Vagina (tissue), 2 donors: ENCODE measurements at regions not wholly inside any gene's neighbourhood (a gene's known extent, or its start where the extent isn't known, plus 50 kb on each side); places are given as distances from the start of the nearest gene placed in this dataset.

ENCODE experiments used
- DNase-seq, 2 donors: peaks; one replicate each; pipeline ENCODE4 v3.0.0-alpha.2; 2017; ENCODE audit errors: extremely low spot score in 2 of 2
- H3K27ac ChIP-seq: fragments of 200-600 bp; sonication (generic); one replicate; pipeline ENCODE4 v1.5.1; 2019
- H3K27me3 ChIP-seq: fragments of 200-600 bp; sonication (generic); one replicate; pipeline ENCODE4 v1.5.1; 2019
- H3K36me3 ChIP-seq, 2 donors: fragments of 200-600 bp; sonication (generic); one replicate each; pipeline ENCODE4 v1.5.1; 2017 to 2019
- H3K4me1 ChIP-seq: fragments of 200-600 bp; sonication (generic); one replicate; pipeline ENCODE4 v1.5.1; 2019
- H3K4me3 ChIP-seq, 2 donors: fragments of 200-600 bp; sonication (generic); 1 replicate in 1 of 2; 2 replicates in 1 of 2; pipeline ENCODE4 v1.5.1; 2016 to 2019
- H3K9me3 ChIP-seq: fragments of 200-600 bp; sonication (generic); one replicate; pipeline ENCODE4 v1.5.1; 2019
- POLR2A ChIP-seq, 2 donors: fragments of 450-650 bp; IDR thresholded peaks; one replicate each; pipeline ENCODE4 v1.6.1; 2017; ENCODE audit warnings: antibody characterized with exemption in 2 of 2, mild to moderate bottlenecking in 2 of 2, moderate library complexity in 2 of 2
- POLR2AphosphoS5 ChIP-seq, 2 donors: sonication (generic); formaldehyde crosslinking; IDR thresholded peaks; one replicate each; pipeline ENCODE4 v1.9.0; 2017; ENCODE audit warnings: antibody characterized with exemption in 2 of 2, mild to moderate bottlenecking in 2 of 2, low read depth in 1 of 2; ENCODE audit not compliant: insufficient read depth in 1 of 2
- intact Hi-C: fragments of 100-400 bp; cut with DNase I; formaldehyde crosslinking; loops from one replicate; pipeline ENCODE4 v1.15.1; 2023
- TF ChIP-seq, protein P1 (sequence below), 3 experiments: fragments of 450-650 bp in 2 of 3; fragments of 200-600 bp in 1 of 3; sonication (generic) in 1 of 3; IDR thresholded peaks; one replicate each; pipeline ENCODE4 v1.5.1; 2017 to 2019; ENCODE audit warnings: antibody characterized with exemption in 3 of 3, mild to moderate bottlenecking in 2 of 3, moderate library complexity in 2 of 3

DNA sequence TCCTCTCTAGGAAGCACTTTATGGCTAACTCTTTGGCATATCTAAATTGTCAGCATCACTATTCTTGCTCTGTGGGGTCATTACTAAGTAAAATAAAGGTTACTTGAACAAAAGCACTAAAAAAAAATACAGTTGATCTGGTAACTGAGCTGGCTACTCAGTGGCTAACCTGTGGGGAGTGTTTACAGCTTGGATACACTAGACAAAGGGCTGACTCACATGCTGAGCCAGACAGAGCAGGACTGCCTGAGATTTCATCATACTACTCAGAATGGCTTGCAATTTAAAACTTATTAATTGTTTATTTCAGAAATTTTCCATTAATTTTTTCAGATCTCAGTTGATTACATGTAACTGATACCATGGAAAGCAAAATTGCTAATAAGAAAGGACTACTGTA, 1690.4 kb upstream of the SLC39A10 start:
- no peak overlapping the region for H3K4me3 ChIP-seq
- H3K27me3 ChIP-seq = no peaks in the 10 kb centered on the region
- no peak overlapping the region for H3K27ac ChIP-seq
- H3K4me1 ChIP-seq = no peaks in the 10 kb centered on the region
- intact Hi-C loops = no loop called here
- DNase-seq = no peak
- TF ChIP-seq POLR2A (IDR thresholded peaks at IDR 0.05) (no peak), POLR2AphosphoS5 (IDR thresholded peaks at IDR 0.05; ENCODE audit: insufficient read depth in 1 of 2, low read depth in 1 of 2) (no peak)
- TF ChIP-seq, protein P1, sequence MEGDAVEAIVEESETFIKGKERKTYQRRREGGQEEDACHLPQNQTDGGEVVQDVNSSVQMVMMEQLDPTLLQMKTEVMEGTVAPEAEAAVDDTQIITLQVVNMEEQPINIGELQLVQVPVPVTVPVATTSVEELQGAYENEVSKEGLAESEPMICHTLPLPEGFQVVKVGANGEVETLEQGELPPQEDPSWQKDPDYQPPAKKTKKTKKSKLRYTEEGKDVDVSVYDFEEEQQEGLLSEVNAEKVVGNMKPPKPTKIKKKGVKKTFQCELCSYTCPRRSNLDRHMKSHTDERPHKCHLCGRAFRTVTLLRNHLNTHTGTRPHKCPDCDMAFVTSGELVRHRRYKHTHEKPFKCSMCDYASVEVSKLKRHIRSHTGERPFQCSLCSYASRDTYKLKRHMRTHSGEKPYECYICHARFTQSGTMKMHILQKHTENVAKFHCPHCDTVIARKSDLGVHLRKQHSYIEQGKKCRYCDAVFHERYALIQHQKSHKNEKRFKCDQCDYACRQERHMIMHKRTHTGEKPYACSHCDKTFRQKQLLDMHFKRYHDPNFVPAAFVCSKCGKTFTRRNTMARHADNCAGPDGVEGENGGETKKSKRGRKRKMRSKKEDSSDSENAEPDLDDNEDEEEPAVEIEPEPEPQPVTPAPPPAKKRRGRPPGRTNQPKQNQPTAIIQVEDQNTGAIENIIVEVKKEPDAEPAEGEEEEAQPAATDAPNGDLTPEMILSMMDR (IDR thresholded peaks at IDR 0.05) = no peak
- no peaks in the 10 kb centered on the region for H3K9me3 ChIP-seq
- H3K36me3 ChIP-seq = no peaks in the 10 kb centered on the region

DNA sequence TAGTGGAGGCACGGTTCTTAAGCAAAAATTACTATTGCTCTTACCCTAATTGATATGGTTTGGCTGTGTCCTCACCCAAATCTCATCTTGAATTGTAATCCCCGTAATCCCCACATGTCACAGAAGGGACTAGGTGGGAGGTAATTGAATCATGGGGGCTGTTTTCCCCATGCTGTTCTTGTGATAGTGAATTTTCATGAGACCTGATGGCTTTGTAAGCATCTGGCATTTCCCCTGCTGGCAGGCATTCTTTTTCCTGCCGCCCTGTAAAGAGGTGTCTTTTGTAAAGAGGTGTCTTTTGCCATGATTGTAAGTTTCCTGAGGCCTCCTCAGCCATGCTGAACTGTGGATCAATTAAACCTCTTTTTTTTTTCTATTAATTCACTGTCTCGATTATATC, 1691.8 kb upstream of the SLC39A10 start:
- no peak for DNase-seq
- H3K9me3 ChIP-seq = no peaks in the 10 kb centered on the region
- H3K36me3 ChIP-seq = no peaks in the 10 kb centered on the region
- no peaks in the 10 kb centered on the region for H3K4me1 ChIP-seq
- no peaks in the 10 kb centered on the region for H3K27me3 ChIP-seq
- intact Hi-C loops = no loop called here
- H3K4me3 ChIP-seq = no peak overlapping the region
- no peak for TF ChIP-seq POLR2A (IDR thresholded peaks at IDR 0.05)
- TF ChIP-seq, protein P1 (IDR thresholded peaks at IDR 0.05) = no peak
- TF ChIP-seq POLR2AphosphoS5 (IDR thresholded peaks at IDR 0.05; ENCODE audit: insufficient read depth in 1 of 2, low read depth in 1 of 2) = no peak
- H3K27ac ChIP-seq = no peak overlapping the region

DNA sequence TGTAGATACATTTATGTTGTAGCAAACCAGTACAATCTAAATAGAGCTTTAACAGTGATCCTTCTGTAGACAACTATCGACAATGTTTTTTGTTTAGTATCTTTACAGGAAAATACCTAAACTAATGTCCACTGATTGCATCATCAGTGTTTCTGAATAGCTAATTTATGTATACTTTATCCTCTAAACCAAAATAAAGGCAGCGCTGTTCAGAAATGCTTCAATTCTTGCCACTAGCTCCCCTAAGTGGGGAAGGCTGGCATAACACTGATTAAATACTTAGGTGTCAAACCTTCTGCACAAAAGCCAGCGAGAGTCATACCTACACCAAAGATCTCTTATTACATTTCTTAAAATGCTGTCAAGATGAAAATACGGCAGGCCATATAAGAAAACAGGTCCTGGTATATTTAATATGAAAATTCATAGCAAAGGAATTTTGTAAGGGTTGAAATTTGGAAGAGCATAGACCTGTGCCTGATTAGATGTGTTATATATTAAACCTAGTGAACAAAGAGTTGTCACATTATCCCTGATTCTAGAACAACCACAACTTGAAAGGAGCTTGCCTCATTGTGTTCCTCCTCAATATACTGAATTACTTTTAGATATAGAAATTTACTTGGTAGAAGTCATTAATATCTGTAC, 1693.4 kb upstream of the SLC39A10 start:
- no peaks in the 10 kb centered on the region for H3K36me3 ChIP-seq
- H3K27me3 ChIP-seq = no peaks in the 10 kb centered on the region
- H3K9me3 ChIP-seq = no peaks in the 10 kb centered on the region
- intact Hi-C loops = no loop called here
- H3K27ac ChIP-seq = no peak overlapping the region
- no peak for DNase-seq
- no peak overlapping the region for H3K4me3 ChIP-seq
- H3K4me1 ChIP-seq = no peaks in the 10 kb centered on the region
- TF ChIP-seq POLR2A (IDR thresholded peaks at IDR 0.05) (no peak), POLR2AphosphoS5 (IDR thresholded peaks at IDR 0.05; ENCODE audit: insufficient read depth in 1 of 2, low read depth in 1 of 2) (no peak)
- TF ChIP-seq, protein P1 (IDR thresholded peaks at IDR 0.05) = no peak

DNA sequence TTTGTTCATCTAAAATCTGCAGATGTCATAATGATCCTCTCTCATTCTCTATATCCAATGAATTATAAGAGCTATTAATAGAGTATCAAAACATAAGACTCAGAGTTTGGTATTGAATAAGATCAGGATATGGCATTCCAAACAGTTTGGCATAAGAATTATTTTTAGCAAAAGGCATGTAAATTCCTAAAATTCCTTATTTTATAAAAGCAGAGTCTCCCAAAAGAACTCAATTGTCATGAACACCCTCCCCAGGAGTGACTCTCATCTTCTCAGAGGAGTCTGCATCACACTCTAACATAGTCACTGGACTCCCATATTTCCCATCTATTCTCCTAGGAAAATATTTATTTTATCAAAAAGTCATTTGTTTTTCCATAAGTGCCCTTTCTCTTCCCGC, 1710.2 kb upstream of the SLC39A10 start:
- TF ChIP-seq, protein P1 (IDR thresholded peaks at IDR 0.05) = no peak
- TF ChIP-seq POLR2A (IDR thresholded peaks at IDR 0.05) (no peak), POLR2AphosphoS5 (IDR thresholded peaks at IDR 0.05; ENCODE audit: insufficient read depth in 1 of 2, low read depth in 1 of 2) (no peak)
- Histone ChIP-seq H3K4me3 (no peak overlapping the region), H3K9me3 (no peaks in the 10 kb centered on the region), H3K36me3 (no peaks in the 10 kb centered on the region), H3K27ac (no peak overlapping the region), H3K4me1 (no peaks in the 10 kb centered on the region), H3K27me3 (no peaks in the 10 kb centered on the region)
- DNase-seq = no peak
- intact Hi-C loops = no loop called here

DNA sequence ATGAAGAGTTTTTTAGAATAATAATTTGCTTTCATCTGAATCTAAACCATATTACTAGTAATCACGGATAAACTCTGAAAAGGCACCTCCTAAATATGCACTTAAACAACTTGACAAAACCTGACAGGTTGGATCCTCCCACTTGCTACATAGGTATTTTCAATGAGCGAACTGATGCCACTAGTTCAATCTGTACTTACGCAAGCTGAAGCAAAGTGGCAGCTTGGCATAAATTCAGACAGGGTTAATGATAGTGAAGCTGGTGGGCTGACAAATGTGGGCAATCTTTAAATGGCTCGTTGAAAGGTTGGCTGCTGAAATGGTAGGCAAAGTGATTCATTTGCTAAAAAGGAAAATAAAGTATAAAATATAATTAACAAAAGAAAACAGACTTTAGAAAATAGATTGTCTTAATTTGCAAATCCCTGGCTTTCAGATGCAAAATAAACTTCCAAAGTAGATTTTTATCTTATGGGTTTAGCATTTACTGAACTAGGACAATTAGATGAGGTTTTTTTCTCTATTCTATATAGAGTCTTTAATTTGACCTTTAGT, 1713.5 kb upstream of the SLC39A10 start:
- no peak for TF ChIP-seq POLR2AphosphoS5 (IDR thresholded peaks at IDR 0.05; ENCODE audit: insufficient read depth in 1 of 2, low read depth in 1 of 2)
- Histone ChIP-seq H3K36me3 (no peaks in the 10 kb centered on the region), H3K9me3 (no peaks in the 10 kb centered on the region), H3K27ac (no peak overlapping the region), H3K4me1 (no peaks in the 10 kb centered on the region), H3K4me3 (no peak overlapping the region), H3K27me3 (no peaks in the 10 kb centered on the region)
- no peak for DNase-seq
- intact Hi-C loops = no loop called here
